GM23338 (cell line): ENCODE measurements at regions not wholly inside any gene's neighbourhood (a gene's known extent, or its start where the extent isn't known, plus 50 kb on each side); places are given as distances from the start of the nearest gene placed in this dataset.

ENCODE experiments used
- ATAC-seq: fragments of 200-7000 bp; cut with Tn5 transposase; 3 replicates; pipeline ENCODE4 v1.9.1; 2020
- DNase-seq: peaks from one replicate; pipeline ENCODE4 v3.0.0-alpha.2; 2015; ENCODE audit warnings: low spot score
- H2AFZ ChIP-seq: fragments of 200-600 bp; sonication (generic); 2 replicates; pipeline ENCODE4 v1.8.0; 2016; ENCODE audit warnings: antibody characterized with exemption, mild to moderate bottlenecking, moderate library complexity
- H3F3A ChIP-seq: fragments of 200-600 bp; sonication (generic); replicated peaks from 2 replicates; pipeline ENCODE4 v1.8.0; 2017; ENCODE audit warnings: antibody characterized with exemption, mixed run types, low read depth
- H3K27ac ChIP-seq: fragments of 200-600 bp; sonication (generic); 2 replicates; pipeline ENCODE4 v1.6.1; 2016; ENCODE audit warnings: low read depth
- H3K27me3 ChIP-seq: fragments of 200-600 bp; sonication (generic); 2 replicates; pipeline ENCODE4 v1.8.0; 2016; ENCODE audit warnings: mild to moderate bottlenecking, mixed run types, moderate library complexity; ENCODE audit not compliant: insufficient read depth
- H3K36me3 ChIP-seq: fragments of 200-600 bp; sonication (generic); 2 replicates; pipeline ENCODE4 v1.8.0; 2016; ENCODE audit warnings: mild to moderate bottlenecking; ENCODE audit not compliant: insufficient read depth
- H3K4me1 ChIP-seq: fragments of 200-600 bp; sonication (generic); 2 replicates; pipeline ENCODE4 v1.8.0; 2016; ENCODE audit warnings: mild to moderate bottlenecking, moderate library complexity; ENCODE audit not compliant: insufficient read depth
- H3K4me2 ChIP-seq: fragments of 200-600 bp; sonication (generic); 2 replicates; pipeline ENCODE4 v1.7.1; 2017; ENCODE audit warnings: mixed run types
- H3K4me3 ChIP-seq: fragments of 200-600 bp; sonication (generic); 2 replicates; pipeline ENCODE4 v1.6.1; 2016; ENCODE audit warnings: mixed run types
- H3K79me2 ChIP-seq: fragments of 200-600 bp; sonication (generic); replicated peaks from 2 replicates; pipeline ENCODE4 v1.8.0; 2017; ENCODE audit warnings: mild to moderate bottlenecking; ENCODE audit not compliant: insufficient read depth
- H3K9me2 ChIP-seq: fragments of 200-600 bp; sonication (generic); 2 replicates; pipeline ENCODE4 v1.8.0; 2017; ENCODE audit not compliant: insufficient read depth
- H4K20me1 ChIP-seq: fragments of 200-600 bp; sonication (generic); replicated peaks from 2 replicates; pipeline ENCODE4 v1.8.0; 2017; ENCODE audit warnings: mild to moderate bottlenecking; ENCODE audit not compliant: insufficient read depth
- H3K27ac Mint-ChIP-seq: 2 replicates; pipeline ENCODE4 v1.8.0; 2020; ENCODE audit warnings: inconsistent platforms, mild to moderate bottlenecking, moderate library complexity, mixed read lengths
- H3K27me3 Mint-ChIP-seq: 3 replicates; pipeline ENCODE4 v1.8.0; 2022; ENCODE audit warnings: low read depth, mild to moderate bottlenecking, moderate library complexity, mixed read lengths, inconsistent platforms; ENCODE audit not compliant: insufficient read depth, poor library complexity
- H3K36me3 Mint-ChIP-seq: 3 replicates; pipeline ENCODE4 v1.8.0; 2021; ENCODE audit warnings: low read depth, mild to moderate bottlenecking, inconsistent platforms, moderate library complexity, mixed read lengths
- H3K4me1 Mint-ChIP-seq: 3 replicates; pipeline ENCODE4 v1.8.0; 2020; ENCODE audit warnings: mild to moderate bottlenecking, inconsistent platforms, mixed read lengths
- H3K4me3 Mint-ChIP-seq: 3 replicates; pipeline ENCODE4 v1.8.0; 2021; ENCODE audit warnings: moderate library complexity, mild to moderate bottlenecking, inconsistent platforms, mixed read lengths
- H3K9me3 Mint-ChIP-seq: 3 replicates; pipeline ENCODE4 v1.8.0; 2020; ENCODE audit warnings: moderate library complexity, mild to moderate bottlenecking, inconsistent platforms, mixed read lengths
- CREB1 ChIP-seq: fragments of 250-450 bp; sonication (Bioruptor Pico); IDR thresholded peaks from 2 replicates; pipeline ENCODE4 v1.5.0; 2020; ENCODE audit warnings: low read depth, mild to moderate bottlenecking, moderate library complexity
- EZH2 ChIP-seq: fragments of 200-600 bp; sonication (generic); IDR thresholded peaks from one replicate; pipeline ENCODE4 v1.8.0; 2017; ENCODE audit warnings: antibody characterized with exemption, mild to moderate bottlenecking, low read depth; ENCODE audit not compliant: unreplicated experiment
- EZH2phosphoT487 ChIP-seq: fragments of 200-600 bp; sonication (generic); IDR thresholded peaks from one replicate; pipeline ENCODE4 v1.8.1; 2018; ENCODE audit warnings: antibody characterized with exemption; ENCODE audit not compliant: unreplicated experiment
- JUNB ChIP-seq: IDR thresholded peaks from one replicate; pipeline ENCODE4 v1.6.1; 2016; ENCODE audit warnings: antibody characterized with exemption; ENCODE audit not compliant: unreplicated experiment
- NANOG ChIP-seq: IDR thresholded peaks from 2 replicates; pipeline ENCODE4 v1.6.1; 2016; ENCODE audit warnings: antibody characterized with exemption, borderline replicate concordance
- POLR2AphosphoS5 ChIP-seq: IDR thresholded peaks from 2 replicates; pipeline ENCODE4 v1.6.1; 2016; ENCODE audit warnings: antibody characterized with exemption, low read depth
- REST ChIP-seq: IDR thresholded peaks from one replicate; pipeline ENCODE4 v1.6.1; 2018; ENCODE audit warnings: antibody characterized with exemption; ENCODE audit not compliant: unreplicated experiment
- STAT1 ChIP-seq: IDR thresholded peaks from one replicate; pipeline ENCODE4 v1.6.1; 2016; ENCODE audit warnings: antibody characterized with exemption; ENCODE audit not compliant: unreplicated experiment
- ZNF114 ChIP-seq: fragments of 250-450 bp; sonication (Bioruptor Pico); IDR thresholded peaks from 2 replicates; pipeline ENCODE4 v1.5.0; 2020; ENCODE audit warnings: mild to moderate bottlenecking, moderate library complexity
- ZNF331 ChIP-seq: fragments of 250-450 bp; sonication (Bioruptor Pico); IDR thresholded peaks from 2 replicates; pipeline ENCODE4 v1.5.0; 2020; ENCODE audit warnings: low read depth, mild to moderate bottlenecking, moderate library complexity
- TF ChIP-seq, protein P1 (sequence below): fragments of 250-450 bp; sonication (Bioruptor Pico); IDR thresholded peaks from 2 replicates; pipeline ENCODE4 v1.5.0; 2020; ENCODE audit warnings: mild to moderate bottlenecking, moderate library complexity
- TF ChIP-seq, protein P2 (sequence below): IDR thresholded peaks from 2 replicates; pipeline ENCODE4 v1.6.1; 2016; ENCODE audit warnings: antibody characterized with exemption
- TF ChIP-seq, protein P3 (sequence below), 2 experiments: fragments of 200-600 bp in 1 of 2; sonication (generic) in 1 of 2; conservative IDR thresholded peaks; 2 replicates each; pipeline versions ENCODE4 v1.5.1 to v1.6.1; 2016 to 2017; ENCODE audit warnings: antibody characterized with exemption in 2 of 2, low read depth in 2 of 2, mild to moderate bottlenecking in 2 of 2, moderate library complexity in 1 of 2

DNA sequence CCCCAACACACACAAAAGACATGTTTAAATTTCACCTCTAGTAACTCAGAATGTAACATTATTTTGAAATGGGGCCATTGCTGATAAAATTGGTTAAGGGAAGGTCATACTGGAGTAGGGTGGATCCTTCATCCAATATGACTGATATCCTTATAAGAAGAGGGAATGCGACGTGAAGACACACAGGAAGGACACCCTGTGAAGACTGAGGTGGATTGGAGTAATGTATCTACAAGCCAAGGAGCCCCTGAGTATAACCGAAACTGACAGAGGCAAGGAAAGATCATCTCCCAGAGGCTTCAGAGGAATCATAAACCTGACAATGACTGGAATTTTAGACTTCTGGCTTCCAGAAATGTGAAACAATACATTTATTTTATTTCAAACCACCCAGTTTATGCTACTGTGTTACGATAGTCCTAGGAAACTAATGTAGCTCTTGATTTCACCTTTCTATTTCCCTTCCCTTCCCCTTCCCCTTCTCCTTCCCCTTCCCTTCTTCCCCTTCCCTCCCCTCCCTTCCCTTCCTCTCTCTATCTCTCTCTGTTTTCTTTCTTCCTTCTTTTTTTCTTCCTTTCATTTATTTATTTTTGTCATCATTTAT is 1775.4 kb downstream of the LRRC4C start:
- ATAC-seq (no peak), DNase-seq (no peak)
- 0 out of 2 replicates have a peak, but pooled peaks cover 6% of the 10 kb centered on the region for H3K4me1 ChIP-seq
- Mint-ChIP-seq H3K9me3 (peaks cover 12% of the 10 kb centered on the region), H3K4me3 (no peak overlapping the region), H3K4me1 (peaks cover 11% of the 10 kb centered on the region; the same call in 2 of the 3 replicates), H3K27me3 (peaks cover 2% of the 10 kb centered on the region), H3K36me3 (peaks cover 8% of the 10 kb centered on the region), H3K27ac (no peak overlapping the region)
- peaks cover 6% of the 10 kb centered on the region; the same call in 1 of the 2 replicates for H3K36me3 ChIP-seq
- H2AFZ ChIP-seq = no peak overlapping the region
- no peak overlapping the region for H3K4me3 ChIP-seq
- H3K4me2 ChIP-seq = no peak overlapping the region
- H4K20me1 ChIP-seq = no peaks in the 10 kb centered on the region
- no peaks in the 10 kb centered on the region for H3F3A ChIP-seq
- H3K27ac ChIP-seq = no peak overlapping the region
- no peaks in the 10 kb centered on the region for H3K79me2 ChIP-seq
- H3K9me2 ChIP-seq = no peaks in the 10 kb centered on the region
- TF ChIP-seq ZNF331 = no peak
- TF ChIP-seq NANOG = no peak
- TF ChIP-seq, protein P1, sequence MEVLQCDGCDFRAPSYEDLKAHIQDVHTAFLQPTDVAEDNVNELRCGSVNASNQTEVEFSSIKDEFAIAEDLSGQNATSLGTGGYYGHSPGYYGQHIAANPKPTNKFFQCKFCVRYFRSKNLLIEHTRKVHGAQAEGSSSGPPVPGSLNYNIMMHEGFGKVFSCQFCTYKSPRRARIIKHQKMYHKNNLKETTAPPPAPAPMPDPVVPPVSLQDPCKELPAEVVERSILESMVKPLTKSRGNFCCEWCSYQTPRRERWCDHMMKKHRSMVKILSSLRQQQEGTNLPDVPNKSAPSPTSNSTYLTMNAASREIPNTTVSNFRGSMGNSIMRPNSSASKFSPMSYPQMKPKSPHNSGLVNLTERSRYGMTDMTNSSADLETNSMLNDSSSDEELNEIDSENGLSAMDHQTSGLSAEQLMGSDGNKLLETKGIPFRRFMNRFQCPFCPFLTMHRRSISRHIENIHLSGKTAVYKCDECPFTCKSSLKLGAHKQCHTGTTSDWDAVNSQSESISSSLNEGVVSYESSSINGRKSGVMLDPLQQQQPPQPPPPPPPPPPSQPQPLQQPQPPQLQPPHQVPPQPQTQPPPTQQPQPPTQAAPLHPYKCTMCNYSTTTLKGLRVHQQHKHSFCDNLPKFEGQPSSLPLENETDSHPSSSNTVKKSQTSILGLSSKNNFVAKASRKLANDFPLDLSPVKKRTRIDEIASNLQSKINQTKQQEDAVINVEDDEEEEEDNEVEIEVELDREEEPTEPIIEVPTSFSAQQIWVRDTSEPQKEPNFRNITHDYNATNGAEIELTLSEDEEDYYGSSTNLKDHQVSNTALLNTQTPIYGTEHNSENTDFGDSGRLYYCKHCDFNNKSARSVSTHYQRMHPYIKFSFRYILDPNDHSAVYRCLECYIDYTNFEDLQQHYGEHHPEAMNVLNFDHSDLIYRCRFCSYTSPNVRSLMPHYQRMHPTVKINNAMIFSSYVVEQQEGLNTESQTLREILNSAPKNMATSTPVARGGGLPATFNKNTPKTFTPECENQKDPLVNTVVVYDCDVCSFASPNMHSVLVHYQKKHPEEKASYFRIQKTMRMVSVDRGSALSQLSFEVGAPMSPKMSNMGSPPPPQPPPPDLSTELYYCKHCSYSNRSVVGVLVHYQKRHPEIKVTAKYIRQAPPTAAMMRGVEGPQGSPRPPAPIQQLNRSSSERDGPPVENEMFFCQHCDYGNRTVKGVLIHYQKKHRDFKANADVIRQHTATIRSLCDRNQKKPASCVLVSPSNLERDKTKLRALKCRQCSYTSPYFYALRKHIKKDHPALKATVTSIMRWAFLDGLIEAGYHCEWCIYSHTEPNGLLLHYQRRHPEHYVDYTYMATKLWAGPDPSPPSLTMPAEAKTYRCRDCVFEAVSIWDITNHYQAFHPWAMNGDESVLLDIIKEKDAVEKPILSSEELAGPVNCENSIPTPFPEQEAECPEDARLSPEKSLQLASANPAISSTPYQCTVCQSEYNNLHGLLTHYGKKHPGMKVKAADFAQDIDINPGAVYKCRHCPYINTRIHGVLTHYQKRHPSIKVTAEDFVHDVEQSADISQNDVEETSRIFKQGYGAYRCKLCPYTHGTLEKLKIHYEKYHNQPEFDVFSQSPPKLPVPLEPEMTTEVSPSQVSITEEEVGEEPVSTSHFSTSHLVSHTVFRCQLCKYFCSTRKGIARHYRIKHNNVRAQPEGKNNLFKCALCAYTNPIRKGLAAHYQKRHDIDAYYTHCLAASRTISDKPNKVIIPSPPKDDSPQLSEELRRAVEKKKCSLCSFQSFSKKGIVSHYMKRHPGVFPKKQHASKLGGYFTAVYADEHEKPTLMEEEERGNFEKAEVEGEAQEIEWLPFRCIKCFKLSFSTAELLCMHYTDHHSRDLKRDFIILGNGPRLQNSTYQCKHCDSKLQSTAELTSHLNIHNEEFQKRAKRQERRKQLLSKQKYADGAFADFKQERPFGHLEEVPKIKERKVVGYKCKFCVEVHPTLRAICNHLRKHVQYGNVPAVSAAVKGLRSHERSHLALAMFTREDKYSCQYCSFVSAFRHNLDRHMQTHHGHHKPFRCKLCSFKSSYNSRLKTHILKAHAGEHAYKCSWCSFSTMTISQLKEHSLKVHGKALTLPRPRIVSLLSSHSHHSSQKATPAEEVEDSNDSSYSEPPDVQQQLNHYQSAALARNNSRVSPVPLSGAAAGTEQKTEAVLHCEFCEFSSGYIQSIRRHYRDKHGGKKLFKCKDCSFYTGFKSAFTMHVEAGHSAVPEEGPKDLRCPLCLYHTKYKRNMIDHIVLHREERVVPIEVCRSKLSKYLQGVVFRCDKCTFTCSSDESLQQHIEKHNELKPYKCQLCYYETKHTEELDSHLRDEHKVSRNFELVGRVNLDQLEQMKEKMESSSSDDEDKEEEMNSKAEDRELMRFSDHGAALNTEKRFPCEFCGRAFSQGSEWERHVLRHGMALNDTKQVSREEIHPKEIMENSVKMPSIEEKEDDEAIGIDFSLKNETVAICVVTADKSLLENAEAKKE (CRISPR knock-in tag) = no peak
- no peak for TF ChIP-seq STAT1
- TF ChIP-seq JUNB = no peak
- TF ChIP-seq EZH2 = no peak
- TF ChIP-seq CREB1 (CRISPR knock-in tag) = no peak
- TF ChIP-seq REST = no peak
- TF ChIP-seq EZH2phosphoT487 = no peak
- TF ChIP-seq, protein P2, sequence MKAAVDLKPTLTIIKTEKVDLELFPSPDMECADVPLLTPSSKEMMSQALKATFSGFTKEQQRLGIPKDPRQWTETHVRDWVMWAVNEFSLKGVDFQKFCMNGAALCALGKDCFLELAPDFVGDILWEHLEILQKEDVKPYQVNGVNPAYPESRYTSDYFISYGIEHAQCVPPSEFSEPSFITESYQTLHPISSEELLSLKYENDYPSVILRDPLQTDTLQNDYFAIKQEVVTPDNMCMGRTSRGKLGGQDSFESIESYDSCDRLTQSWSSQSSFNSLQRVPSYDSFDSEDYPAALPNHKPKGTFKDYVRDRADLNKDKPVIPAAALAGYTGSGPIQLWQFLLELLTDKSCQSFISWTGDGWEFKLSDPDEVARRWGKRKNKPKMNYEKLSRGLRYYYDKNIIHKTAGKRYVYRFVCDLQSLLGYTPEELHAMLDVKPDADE = no peak
- TF ChIP-seq, protein P3, sequence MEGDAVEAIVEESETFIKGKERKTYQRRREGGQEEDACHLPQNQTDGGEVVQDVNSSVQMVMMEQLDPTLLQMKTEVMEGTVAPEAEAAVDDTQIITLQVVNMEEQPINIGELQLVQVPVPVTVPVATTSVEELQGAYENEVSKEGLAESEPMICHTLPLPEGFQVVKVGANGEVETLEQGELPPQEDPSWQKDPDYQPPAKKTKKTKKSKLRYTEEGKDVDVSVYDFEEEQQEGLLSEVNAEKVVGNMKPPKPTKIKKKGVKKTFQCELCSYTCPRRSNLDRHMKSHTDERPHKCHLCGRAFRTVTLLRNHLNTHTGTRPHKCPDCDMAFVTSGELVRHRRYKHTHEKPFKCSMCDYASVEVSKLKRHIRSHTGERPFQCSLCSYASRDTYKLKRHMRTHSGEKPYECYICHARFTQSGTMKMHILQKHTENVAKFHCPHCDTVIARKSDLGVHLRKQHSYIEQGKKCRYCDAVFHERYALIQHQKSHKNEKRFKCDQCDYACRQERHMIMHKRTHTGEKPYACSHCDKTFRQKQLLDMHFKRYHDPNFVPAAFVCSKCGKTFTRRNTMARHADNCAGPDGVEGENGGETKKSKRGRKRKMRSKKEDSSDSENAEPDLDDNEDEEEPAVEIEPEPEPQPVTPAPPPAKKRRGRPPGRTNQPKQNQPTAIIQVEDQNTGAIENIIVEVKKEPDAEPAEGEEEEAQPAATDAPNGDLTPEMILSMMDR (conservative IDR thresholded peaks at IDR 0.05; ENCODE audit: low read depth in 2 of 2) = no peak
- no peak for TF ChIP-seq POLR2AphosphoS5
- TF ChIP-seq ZNF114 (CRISPR knock-in tag) = no peak
- H3K27me3 ChIP-seq = no peaks in the 10 kb centered on the region
